Endothelial cell of umbilical vein (primary cell): ENCODE measurements at regions not wholly inside any gene's neighbourhood (a gene's known extent, or its start where the extent isn't known, plus 50 kb on each side); places are given as distances from the start of the nearest gene placed in this dataset.

Experiments
- BruUV-seq: library from RNA; stranded (reverse); fragments of 400-500 nt; replicated peaks from 2 replicates; lab custom pipeline; 2021; lab: Mats Ljungman, UMichigan
- CTCF ChIA-PET: fragments of 300-600, 350-600 bp; sonication (Branson Sonifier 250); formaldehyde crosslinking; loops from one replicate; lab custom pipeline; 2021; ENCODE audit warnings: antibody characterized with exemption, inconsistent platforms; lab: Charles Lee
- POLR2A ChIA-PET: fragments of 300-600, 350-600 bp; sonication (Branson Sonifier 250); formaldehyde crosslinking; loops from one replicate; lab custom pipeline; 2021; ENCODE audit warnings: antibody characterized with exemption, inconsistent platforms; lab: Charles Lee
- DNase-seq: peaks from one replicate; pipeline ENCODE4 v3.0.0-alpha.2; 2011; ENCODE audit warnings: low read depth, low spot score
- FAIRE-seq: peaks from 2 replicates; lab custom pipeline; 2011; peaks lifted over from hg19 to GRCh38; lab: Jason Lieb, UNC
- H2AFZ ChIP-seq: 2 replicates; pipeline ENCODE4 v1.6.0; 2012; ENCODE audit warnings: low read depth, low read length, control low read depth, inconsistent platforms
- H3K27ac ChIP-seq: 2 replicates; pipeline ENCODE4 v1.5.1; 2011; ENCODE audit warnings: low read depth, mild to moderate bottlenecking, control low read depth, low read length, moderate library complexity; ENCODE audit not compliant: insufficient read depth
- H3K27me3 ChIP-seq, 2 experiments: 2 replicates each; pipeline versions ENCODE4 v1.6.0 to v1.6.1; 2011; ENCODE audit warnings: low read length in 2 of 2, mixed read lengths in 1 of 2; ENCODE audit not compliant: control insufficient read depth in 2 of 2, insufficient read depth in 2 of 2
- H3K36me3 ChIP-seq, 2 experiments: 2 replicates in 1 of 2; 3 replicates in 1 of 2; pipeline ENCODE4 v1.5.1; 2011; ENCODE audit warnings: low read length in 2 of 2, mild to moderate bottlenecking in 1 of 2, moderate library complexity in 1 of 2; ENCODE audit not compliant: control insufficient read depth in 2 of 2, insufficient read depth in 2 of 2; ENCODE audit errors: extremely low read depth in 1 of 2
- H3K4me1 ChIP-seq: 3 replicates; pipeline ENCODE4 v1.5.1; 2011; ENCODE audit warnings: mild to moderate bottlenecking, low read length; ENCODE audit not compliant: control insufficient read depth, insufficient read depth; ENCODE audit errors: extremely low read depth
- H3K4me2 ChIP-seq: 2 replicates; pipeline ENCODE4 v1.6.1; 2011; ENCODE audit warnings: low read length, control low read depth, mixed read lengths; ENCODE audit not compliant: insufficient read depth
- H3K4me3 ChIP-seq, 3 experiments: fragments of 200-600 bp in 1 of 3; sonication (generic), shearing (Covaris generic) in 1 of 3; replicated peaks in 1 of 3; 2 replicates each; pipeline ENCODE4 v1.5.1; 2011 to 2016; ENCODE audit warnings: control low read depth in 3 of 3, low read length in 3 of 3, mild to moderate bottlenecking in 2 of 3, inconsistent platforms in 1 of 3, low read depth in 1 of 3, moderate library complexity in 1 of 3; ENCODE audit not compliant: insufficient read depth in 1 of 3
- H3K79me2 ChIP-seq: 2 replicates; pipeline ENCODE4 v1.6.0; 2012; ENCODE audit warnings: low read length, inconsistent platforms; ENCODE audit not compliant: control insufficient read depth, insufficient read depth
- H3K9ac ChIP-seq: replicated peaks from 2 replicates; pipeline ENCODE3; 2011; ENCODE audit warnings: low read length, control low read depth; ENCODE audit not compliant: insufficient read depth; ENCODE audit errors: extremely low read depth
- H3K9me1 ChIP-seq: replicated peaks from 3 replicates; pipeline ENCODE4 v1.6.0; 2011; ENCODE audit warnings: mild to moderate bottlenecking, low read length; ENCODE audit not compliant: control insufficient read depth, insufficient read depth; ENCODE audit errors: extremely low read depth
- H3K9me3 ChIP-seq: replicated peaks from 2 replicates; pipeline ENCODE4 v1.5.1; 2012; ENCODE audit warnings: low read length, inconsistent platforms; ENCODE audit not compliant: control insufficient read depth, insufficient read depth
- H4K20me1 ChIP-seq: replicated peaks from 2 replicates; pipeline ENCODE3; 2011; ENCODE audit warnings: mild to moderate bottlenecking, low read length; ENCODE audit not compliant: control insufficient read depth, insufficient read depth; ENCODE audit errors: extremely low read depth
- EZH2 ChIP-seq: IDR thresholded peaks from 2 replicates; pipeline ENCODE4 v1.6.1; 2012; ENCODE audit warnings: borderline replicate concordance, low read depth, mild to moderate bottlenecking, moderate library complexity, low read length, inconsistent platforms; ENCODE audit not compliant: severe bottlenecking
- FOS ChIP-seq: IDR thresholded peaks from 2 replicates; pipeline ENCODE4 v1.6.1; 2011; ENCODE audit warnings: mild to moderate bottlenecking, low read length, moderate library complexity, borderline replicate concordance; ENCODE audit not compliant: insufficient read depth
- GATA2 ChIP-seq: IDR thresholded peaks from 2 replicates; pipeline ENCODE4 v1.7.0; 2011; ENCODE audit warnings: low read depth, mild to moderate bottlenecking, moderate library complexity, mixed read lengths, low read length; ENCODE audit not compliant: insufficient read length, insufficient read depth
- JUN ChIP-seq: IDR thresholded peaks from 2 replicates; pipeline ENCODE4 v1.6.1; 2011; ENCODE audit warnings: borderline replicate concordance, low read depth; ENCODE audit not compliant: insufficient read length, insufficient read depth
- MYC ChIP-seq: IDR thresholded peaks from one replicate; pipeline ENCODE4 v1.6.1; 2011; ENCODE audit warnings: mild to moderate bottlenecking, low read depth, low read length
- POLR2A ChIP-seq: IDR thresholded peaks from 2 replicates; pipeline ENCODE4 v1.6.1; 2012; ENCODE audit warnings: low read depth, mild to moderate bottlenecking, control low read depth, low read length
- POLR2AphosphoS5 ChIP-seq: IDR thresholded peaks from 2 replicates; pipeline ENCODE4 v1.6.1; 2012; ENCODE audit warnings: low read depth, mild to moderate bottlenecking, control low read depth, low read length, moderate library complexity; ENCODE audit not compliant: insufficient read depth
- dilution Hi-C: fragments of 300-500 bp; cut with MboI; formaldehyde crosslinking; loops from one replicate; pipeline ENCODE4 v1.15.0; 2019; ENCODE audit warnings: low sequenced_read_pairs; ENCODE audit not compliant: extremely low pct_ligation_motif_present
- intact Hi-C: fragments of 100-400 bp; cut with micrococcal nuclease; formaldehyde crosslinking; loops from one replicate; pipeline ENCODE4 v1.10.0; 2022
- TF ChIP-seq, protein P1 (sequence below), 2 donors: IDR thresholded peaks; 1 replicate in 1 of 2; 2 replicates in 1 of 2; pipeline ENCODE4 v1.5.1; 2011; ENCODE audit warnings: low read length in 2 of 2, mild to moderate bottlenecking in 2 of 2, moderate library complexity in 2 of 2, control low read depth in 1 of 2, inconsistent platforms in 1 of 2, low read depth in 1 of 2; ENCODE audit not compliant: insufficient read depth in 1 of 2; ENCODE audit errors: extremely low read depth in 1 of 2
- TF ChIP-seq, protein P2 (sequence below): IDR thresholded peaks from 2 replicates; pipeline ENCODE4 v1.6.1; 2011; ENCODE audit not compliant: insufficient read depth, insufficient read length

DNA sequence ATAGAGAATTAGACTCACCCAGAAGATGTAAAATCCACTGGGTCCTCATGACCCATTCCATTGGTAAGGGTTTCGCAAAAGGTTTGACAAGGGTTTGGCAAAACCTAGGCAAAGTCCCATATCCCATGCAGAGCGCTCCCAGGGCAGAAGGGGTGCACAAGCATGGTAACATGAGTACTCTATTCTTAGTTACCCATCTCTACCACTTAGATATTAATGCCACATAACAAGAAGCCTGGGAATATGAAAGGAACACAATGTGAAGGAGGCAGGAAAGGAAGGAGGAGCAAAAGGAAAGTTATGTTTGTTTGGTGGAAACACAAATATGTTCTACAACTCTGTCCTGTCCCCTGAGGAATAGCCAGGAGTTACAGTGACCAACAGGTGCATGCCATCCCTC lies 163.1 kb downstream of the FAXC start:
- H3K36me3 ChIP-seq, result no peaks in the 10 kb centered on the region
- no peak overlapping the region for H3K27ac ChIP-seq
- H3K4me1 ChIP-seq, result no peaks in the 10 kb centered on the region
- H3K9ac ChIP-seq, result no peak overlapping the region
- dilution Hi-C loops (no loop called here), intact Hi-C loops (no loop called here)
- no peaks in the 10 kb centered on the region for H3K79me2 ChIP-seq
- CTCF ChIA-PET, result no interaction called here
- H3K27me3 ChIP-seq, result no peaks in the 10 kb centered on the region
- H3K9me3 ChIP-seq, result no peaks in the 10 kb centered on the region
- no peaks in the 10 kb centered on the region for H3K9me1 ChIP-seq
- H3K4me3 ChIP-seq, result no peak overlapping the region
- POLR2A ChIA-PET, result no interaction called here
- no peaks in the 10 kb centered on the region for H4K20me1 ChIP-seq
- FAIRE-seq (no peak), DNase-seq (no peak)
- BruUV-seq, result no TSS peak
- no peak overlapping the region for H2AFZ ChIP-seq
- H3K4me2 ChIP-seq, result no peak overlapping the region
- TF ChIP-seq, protein P1, sequence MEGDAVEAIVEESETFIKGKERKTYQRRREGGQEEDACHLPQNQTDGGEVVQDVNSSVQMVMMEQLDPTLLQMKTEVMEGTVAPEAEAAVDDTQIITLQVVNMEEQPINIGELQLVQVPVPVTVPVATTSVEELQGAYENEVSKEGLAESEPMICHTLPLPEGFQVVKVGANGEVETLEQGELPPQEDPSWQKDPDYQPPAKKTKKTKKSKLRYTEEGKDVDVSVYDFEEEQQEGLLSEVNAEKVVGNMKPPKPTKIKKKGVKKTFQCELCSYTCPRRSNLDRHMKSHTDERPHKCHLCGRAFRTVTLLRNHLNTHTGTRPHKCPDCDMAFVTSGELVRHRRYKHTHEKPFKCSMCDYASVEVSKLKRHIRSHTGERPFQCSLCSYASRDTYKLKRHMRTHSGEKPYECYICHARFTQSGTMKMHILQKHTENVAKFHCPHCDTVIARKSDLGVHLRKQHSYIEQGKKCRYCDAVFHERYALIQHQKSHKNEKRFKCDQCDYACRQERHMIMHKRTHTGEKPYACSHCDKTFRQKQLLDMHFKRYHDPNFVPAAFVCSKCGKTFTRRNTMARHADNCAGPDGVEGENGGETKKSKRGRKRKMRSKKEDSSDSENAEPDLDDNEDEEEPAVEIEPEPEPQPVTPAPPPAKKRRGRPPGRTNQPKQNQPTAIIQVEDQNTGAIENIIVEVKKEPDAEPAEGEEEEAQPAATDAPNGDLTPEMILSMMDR (IDR thresholded peaks at IDR 0.05; ENCODE audit: extremely low read depth in 1 of 2, insufficient read depth in 1 of 2, low read depth in 1 of 2, low read length in 2 of 2), result no peak
- TF ChIP-seq MYC (no peak), POLR2AphosphoS5 (no peak), POLR2A (no peak), JUN (no peak), FOS (no peak), GATA2 (no peak), EZH2 (no peak)
- TF ChIP-seq, protein P2, sequence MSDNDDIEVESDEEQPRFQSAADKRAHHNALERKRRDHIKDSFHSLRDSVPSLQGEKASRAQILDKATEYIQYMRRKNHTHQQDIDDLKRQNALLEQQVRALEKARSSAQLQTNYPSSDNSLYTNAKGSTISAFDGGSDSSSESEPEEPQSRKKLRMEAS, result no peak
